ENCODE measurements at regions not wholly inside any gene's neighbourhood (a gene's known extent, or its start where the extent isn't known, plus 50 kb on each side); places are given as distances from the start of the nearest gene placed in this dataset.

DNA sequence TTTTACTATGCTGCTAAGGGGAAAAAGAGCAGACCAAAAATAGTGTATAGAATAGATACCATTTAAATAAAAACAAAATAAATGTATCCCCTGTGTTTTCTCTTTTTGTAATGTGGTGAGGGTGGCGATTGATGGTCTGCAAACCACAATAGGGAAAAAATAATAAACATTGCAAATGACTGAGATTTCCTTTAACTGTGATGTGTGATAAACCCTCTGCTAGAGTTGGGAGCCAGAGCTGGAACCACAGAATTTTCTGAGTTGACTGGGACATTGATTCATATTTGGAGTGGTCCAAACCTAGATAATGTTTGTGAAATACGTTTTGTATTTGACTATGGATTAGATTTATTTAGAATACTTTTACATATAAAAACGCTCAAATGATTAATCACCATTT lies 70.6 kb upstream of the PTGFR start:
- intact Hi-C loops (cut with micrococcal nuclease), result no loop called here

DNA sequence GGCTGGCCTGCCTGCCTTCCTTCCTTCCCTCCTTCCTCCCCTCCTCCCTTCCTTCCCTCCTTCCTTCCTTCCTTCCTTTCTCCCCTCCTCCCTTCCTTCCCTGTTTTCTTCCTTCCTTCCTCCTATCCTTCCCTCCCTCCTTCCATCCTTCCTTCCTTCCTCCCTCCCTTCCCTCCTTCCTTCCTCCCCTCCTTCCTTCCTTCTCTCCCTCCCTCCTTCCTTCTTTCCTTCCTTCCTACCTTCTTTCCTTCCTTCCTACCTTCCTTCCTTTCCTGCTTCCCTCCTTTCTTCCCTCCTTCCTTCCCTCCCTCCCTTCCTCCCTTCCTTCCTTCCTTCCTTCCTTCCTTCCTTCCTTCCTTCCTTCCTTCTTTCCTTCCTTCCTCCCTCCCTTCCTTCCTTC lies 70.1 kb upstream of the PTGFR start:
- intact Hi-C loops (cut with micrococcal nuclease), result no loop called here

DNA sequence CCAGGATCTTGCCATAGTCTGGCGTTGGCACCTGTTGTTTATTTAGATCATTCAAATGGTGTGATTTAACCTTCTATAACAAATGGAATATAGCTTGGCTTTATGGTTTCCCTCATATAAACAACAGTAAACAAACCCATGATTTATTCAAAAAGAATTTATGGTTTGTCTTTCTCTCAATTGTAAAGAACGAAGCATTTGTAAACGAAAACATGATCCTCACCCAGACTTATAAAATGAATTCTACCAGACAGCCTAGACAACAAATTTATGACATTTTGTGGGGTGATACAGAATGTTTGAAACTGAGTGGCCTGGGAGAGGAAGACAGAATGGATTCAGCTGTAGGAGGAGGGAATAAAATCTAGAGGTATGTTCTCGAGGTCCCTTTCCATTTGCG lies 66.1 kb upstream of the PTGFR start:
- intact Hi-C loops (cut with micrococcal nuclease), result no loop called here

DNA sequence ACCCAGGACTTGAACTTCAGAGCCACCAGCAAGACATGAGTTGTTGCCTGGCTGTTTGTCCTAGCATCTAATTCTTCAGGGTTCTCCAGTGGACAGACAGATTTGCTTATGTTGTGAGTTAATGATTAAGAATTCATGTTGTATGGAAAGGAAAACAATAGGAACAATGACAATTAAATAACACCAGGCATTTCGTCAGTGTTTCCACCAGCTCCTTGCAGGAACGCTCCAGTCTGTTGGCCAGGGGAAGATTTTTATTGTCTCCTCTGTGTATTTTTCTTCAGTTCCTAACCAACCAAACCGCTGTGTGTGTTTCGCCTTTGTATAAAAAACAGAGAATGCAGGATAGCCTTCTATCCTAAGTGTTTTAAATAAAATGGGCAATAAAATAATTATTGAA lies 64.4 kb upstream of the PTGFR start:
- intact Hi-C loops (cut with micrococcal nuclease), result no loop called here

DNA sequence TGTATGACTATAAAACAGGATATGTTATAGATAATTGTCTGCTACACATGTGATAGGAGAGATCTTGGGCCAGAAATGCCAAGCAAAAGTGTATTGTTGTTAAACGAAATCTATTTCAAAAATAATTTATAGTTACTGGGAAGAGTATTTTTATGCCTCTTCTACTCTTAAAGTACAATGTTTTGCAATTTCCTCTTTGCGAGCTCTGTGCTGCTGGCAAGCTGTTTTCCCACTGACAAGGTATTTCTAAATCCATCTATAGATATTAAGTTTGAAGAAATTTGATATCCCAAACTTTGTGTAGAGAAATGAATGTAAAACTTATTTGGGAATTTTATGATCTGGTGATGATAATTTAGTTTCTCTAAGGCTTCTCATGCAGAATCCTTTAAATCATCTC lies 63.3 kb upstream of the PTGFR start:
- intact Hi-C loops (cut with micrococcal nuclease), result no loop called here

DNA sequence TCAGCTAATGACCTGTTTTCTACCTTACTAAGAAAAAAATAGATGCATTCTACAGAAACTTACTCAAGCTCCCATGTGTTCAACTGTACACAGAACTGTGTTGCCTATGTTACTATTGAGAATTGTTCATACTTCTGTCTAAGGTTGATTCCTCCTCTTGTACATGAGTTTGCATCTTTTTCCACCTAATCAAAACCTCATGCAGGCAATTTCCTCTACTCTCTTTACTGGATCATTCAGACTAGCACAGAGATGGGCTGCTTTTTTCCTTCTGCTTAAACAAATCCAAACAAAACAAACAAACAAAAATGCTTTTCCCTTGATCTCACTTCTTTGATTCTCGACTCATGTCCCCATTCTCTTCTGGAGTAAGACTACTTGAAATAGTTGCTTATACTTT lies 58.8 kb upstream of the PTGFR start:
- intact Hi-C loops (cut with micrococcal nuclease), result loop anchor here (10.0 kb wide), 1 partner anchor 57 kb away; no protein-coding TSS in a partner anchor

DNA sequence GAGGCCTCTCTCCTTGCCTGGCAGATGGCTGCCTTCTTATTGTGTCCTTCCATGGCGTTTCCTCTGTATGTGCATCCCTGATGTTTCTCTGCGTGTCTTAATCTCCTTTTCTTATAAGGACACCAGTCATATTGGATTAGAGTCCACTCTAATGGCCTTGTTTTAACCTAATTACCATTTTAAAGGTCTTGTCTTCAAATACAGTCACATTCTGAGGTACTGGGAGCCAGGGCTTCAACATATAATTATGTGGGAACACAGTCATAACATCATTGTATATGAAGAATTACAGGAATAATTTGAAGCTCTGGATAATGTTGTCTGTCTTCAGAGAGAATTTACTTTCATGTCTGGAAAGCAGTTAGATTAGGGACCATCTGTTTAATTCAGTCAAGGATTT lies 56.4 kb upstream of the PTGFR start:
- intact Hi-C loops (cut with micrococcal nuclease), result loop anchor here (10.0 kb wide), 1 partner anchor 60 kb away; no protein-coding TSS in a partner anchor

DNA sequence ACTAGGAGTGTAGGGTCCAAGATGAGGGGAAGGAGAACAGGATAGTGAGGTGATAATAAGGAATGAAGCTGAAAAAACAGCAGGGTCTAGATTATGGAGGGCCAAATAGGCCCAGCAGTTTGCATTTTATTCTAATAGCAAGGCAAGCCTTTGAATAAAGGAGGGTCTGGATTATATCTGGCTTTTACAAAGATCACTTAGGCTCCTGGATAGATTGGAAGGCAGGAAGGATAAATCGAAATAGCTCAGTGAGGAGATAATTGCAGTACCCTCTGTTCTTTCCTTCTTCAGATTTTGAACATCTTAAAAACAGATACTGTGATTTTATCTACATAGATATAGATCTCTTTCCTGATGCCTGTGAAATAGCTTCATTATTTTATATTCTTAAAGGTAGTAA lies 53.8 kb upstream of the PTGFR start:
- intact Hi-C loops (cut with micrococcal nuclease), result loop anchor here (10.0 kb wide), 1 partner anchor 62 kb away; no protein-coding TSS in a partner anchor

DNA sequence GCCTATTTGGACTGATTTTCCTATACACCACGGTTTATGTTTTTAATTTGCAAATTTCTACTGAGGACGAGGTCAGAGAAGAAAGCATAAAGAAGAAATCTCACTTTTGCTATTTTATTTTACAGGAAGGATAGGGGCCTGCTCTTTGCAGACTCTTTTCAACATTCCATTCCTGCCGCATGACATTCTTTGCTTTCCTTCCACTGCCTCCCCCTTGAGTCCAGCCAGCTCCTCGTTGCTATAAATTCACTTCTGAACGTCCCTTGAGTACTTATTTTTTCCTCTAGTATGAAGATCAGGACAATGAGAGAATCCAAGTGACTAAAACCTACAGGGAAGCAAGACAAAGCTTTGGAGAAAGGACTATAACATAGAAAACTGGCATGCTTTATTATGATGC lies 53.4 kb upstream of the PTGFR start:
- intact Hi-C loops (cut with micrococcal nuclease), result loop anchor here (10.0 kb wide), 1 partner anchor 63 kb away; no protein-coding TSS in a partner anchor

DNA sequence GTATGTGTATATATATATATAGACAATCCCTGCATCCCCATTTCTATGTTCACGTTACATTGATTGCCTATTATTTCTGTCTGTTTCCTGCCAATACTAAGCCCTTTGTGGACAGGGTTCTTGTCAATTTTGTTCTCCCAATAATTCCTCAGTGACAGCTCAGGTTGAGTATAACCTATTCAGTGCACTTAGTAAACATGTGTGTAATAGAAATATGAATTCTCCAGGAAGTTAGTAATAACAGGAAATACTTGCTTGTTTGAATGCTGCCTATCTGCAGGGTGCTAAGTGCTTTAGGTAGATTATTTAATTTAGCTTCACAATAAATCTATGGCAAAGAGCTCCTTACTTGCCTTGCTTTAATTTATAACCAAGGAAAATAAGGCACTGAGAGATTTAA lies 52.8 kb upstream of the PTGFR start:
- intact Hi-C loops (cut with micrococcal nuclease), result loop anchor here (10.0 kb wide), 1 partner anchor 63 kb away; no protein-coding TSS in a partner anchor

DNA sequence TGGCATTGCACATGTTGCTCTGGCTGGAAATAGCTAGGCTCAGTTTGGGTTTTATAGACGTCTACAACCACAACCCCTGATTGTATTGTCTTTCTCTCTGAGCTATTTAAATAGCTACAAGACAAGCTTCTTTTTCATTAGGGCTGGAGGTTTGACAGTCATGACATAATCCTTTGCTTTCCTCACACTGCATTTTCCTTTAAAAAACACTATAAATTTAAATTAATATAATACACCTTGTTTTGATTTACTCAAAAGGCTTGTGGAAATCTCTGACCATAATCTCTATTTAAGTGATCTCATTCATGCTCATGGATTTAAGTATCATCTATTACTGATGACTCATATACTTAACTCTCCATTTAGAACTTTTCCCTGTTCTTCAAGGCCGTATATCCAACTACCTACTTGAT lies 50.4 kb upstream of the PTGFR start:
- intact Hi-C loops (cut with micrococcal nuclease), result no loop called here
